Astrocyte of the hippocampus (primary cell): ENCODE measurements at regions not wholly inside any gene's neighbourhood (a gene's known extent, or its start where the extent isn't known, plus 50 kb on each side); places are given as distances from the start of the nearest gene placed in this dataset.

Source experiments
- DNase-seq: peaks from one replicate; pipeline ENCODE4 v3.0.0; 2011; ENCODE audit warnings: low read depth, low spot score

DNA sequence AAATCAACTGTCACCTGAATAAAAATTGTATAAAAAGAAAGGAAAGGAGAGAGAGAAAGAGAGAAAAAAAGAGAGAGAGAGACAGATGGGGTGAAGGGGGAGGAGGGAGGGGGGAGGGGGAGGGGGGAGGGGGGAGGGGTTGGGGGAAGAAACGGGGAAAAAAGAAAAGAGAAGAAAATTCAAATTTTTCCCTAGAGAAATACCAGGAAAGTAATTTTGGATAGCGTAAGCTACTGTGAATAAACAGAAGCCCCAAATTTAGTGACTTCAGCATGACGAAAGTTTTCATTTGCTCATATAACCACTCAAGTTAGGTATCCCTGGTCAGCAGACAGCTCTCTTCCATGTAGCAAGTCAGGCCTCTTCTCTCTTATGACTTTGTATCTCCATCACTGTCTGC lies 289.4 kb upstream of the MYOCD start:
- no peak for DNase-seq

DNA sequence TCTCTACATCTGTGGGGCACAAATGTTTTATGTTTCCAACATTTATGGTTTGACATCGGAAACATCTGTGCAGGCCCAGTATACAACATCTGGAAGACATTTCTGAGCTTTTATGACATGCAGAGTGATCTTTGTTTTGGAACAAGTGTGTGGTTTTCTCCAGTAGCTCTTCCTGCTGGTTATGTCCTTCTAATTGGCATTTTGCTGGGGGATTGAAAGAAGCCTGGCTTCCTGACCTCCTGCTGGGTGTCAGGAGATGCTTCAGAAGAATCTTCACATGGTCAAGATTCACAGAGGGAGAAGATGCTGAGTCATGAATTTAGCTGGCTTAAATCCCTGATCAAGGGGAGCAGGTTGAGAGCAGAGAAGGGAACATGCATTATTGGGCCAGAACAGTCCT lies 279.5 kb upstream of the MYOCD start:
- no peak for DNase-seq

DNA sequence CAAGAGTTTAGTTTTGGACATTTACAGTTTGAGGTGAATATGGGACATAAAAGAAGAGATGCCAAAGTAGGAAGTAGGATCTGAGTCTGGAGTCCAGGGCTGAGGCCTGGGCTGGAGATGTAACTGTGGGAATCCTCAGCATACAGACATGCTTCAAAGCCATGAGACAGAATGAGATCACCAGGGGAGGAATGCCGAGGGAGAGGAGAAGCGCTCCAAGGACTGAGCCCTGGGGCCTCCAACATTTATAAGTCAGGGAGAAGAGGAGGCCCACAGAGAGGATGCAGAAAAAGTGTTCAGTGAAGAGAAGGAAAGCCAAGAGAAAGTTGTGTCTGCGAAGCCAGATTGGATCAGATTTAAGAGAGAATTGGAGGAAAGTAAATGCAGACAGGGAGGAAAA lies 277.5 kb upstream of the MYOCD start:
- no peak for DNase-seq

- DNase-seq: no peak
Observed at GRCh38 chr17:12389421-12389820, 276.3 kb upstream of the MYOCD start.

DNA sequence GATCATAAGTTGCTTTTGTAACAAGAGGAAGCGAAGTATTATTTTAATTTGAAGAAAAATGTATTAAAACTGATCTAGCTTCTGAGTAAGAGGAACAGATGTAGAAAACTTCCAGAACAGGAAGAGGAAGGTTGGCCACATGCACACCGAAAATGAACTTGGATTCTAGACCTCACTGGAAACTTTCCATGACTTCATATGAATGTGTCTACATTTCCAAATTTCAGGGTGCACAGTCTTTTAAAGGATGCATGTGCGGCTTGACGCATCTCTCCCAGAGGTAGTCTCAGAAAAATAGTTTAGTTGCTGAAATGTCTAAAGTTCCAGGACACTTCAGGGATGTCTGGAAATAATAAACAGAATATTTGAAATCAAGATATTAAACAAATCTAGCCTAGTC lies 275.1 kb upstream of the MYOCD start:
- DNase-seq: no peak

DNA sequence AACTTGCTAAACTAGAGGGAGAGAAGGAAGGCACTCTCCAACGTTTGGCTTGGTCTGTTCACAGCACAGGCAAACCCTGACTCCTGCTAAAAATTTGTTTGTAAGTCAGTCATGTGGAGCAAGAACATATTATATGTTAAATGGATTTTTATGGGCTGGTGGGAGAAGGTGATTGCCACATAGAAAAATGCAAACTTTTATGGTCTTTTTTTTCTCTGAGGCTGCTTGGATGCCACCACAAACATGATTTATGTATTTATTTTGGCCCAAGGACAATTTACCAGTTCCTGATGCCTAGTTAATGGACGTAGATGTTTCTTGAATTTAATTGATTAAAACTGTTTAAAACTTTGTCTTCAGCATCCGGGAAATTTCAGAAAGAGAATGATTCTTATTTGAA lies 274.2 kb upstream of the MYOCD start:
- DNase-seq: no peak

DNA sequence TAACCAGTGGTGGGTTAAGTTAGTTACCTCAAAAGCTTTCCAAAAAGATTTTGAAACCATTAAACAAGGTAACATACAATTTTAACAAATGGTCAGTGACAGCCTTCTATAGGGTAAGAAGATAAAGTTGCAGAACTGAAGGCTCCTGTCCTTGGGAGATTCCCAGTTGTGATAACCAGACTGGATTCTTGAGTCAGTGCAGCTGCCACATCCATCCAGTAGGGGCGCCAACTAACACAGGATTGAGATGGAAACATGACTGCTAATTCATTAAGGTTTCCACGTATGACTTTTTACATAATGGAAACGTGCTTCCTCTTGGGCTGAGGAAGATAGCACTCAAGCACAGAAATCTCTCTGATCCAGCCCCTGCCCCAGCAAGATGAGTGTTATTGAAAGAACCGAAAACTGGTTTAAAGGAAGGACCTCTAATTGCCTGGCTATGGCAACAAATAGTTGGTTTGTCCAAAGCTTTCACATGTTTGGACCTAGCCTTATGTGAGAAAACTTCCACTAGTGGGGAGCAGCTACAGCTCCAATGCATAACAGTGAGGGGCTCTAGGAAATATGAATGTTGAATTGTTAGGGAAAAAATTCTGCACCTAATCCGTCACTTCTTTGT lies 269.8 kb upstream of the MYOCD start:
- no peak for DNase-seq

DNA sequence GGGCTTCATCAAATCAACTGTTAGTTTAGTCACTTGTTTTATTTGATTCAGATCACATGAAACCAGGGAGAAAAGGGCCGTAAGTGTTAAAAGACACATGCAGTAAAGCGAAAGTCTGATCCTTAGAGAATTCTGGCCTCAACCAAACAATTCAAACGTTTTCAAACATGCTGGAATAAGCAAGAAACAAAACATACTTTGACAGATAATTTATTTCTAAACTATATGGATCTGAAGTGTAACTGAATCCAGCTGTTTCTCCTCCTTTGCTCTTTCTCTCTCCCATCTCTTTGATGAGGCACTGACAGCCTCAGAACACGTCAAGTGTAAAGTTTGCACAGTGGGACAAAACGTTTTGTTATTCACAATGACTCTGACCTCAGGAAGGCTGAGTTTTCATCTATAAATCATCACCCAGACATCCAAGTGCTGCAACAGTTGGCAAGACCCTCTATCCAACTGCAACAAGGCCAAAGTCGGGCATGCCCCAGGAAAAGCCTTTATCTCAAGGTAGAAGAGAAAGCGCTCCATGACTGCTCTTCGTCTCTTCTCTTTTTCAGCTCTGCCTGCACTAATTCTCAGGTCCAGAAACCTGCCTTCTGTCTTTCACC lies 267.1 kb upstream of the MYOCD start:
- DNase-seq: no peak

- peak; percentile 65 for DNase-seq
Observed at GRCh38 chr17:12402963-12403622, 262.6 kb upstream of the MYOCD start.

DNA sequence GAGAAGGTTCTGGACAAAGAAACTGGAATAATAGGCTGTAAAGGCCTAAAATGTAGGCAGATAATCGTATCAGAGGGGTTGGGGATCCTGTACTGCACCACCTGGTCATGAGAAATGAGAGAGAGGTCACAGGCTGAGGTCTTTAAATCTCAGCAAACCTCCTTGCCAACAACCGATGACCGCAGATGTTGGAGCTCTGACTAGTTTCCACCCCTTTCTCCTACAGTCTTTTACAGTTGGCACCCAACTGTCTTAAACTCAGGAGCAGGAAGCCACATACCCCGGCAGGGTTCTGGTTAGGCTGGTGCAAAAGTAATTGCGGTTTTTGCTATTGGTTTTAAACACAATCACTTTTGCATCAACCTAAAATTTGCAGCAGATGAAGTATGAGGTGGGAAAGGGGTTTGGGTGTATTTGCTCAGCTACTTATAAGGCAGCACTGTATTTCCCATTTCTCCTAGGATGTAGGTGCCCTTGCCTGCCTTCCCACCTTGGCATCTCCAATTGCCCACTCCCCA lies 261.8 kb upstream of the MYOCD start:
- DNase-seq: no peak

- no peak for DNase-seq
Observed at GRCh38 chr17:12406623-12407215, 259.0 kb upstream of the MYOCD start.

DNA sequence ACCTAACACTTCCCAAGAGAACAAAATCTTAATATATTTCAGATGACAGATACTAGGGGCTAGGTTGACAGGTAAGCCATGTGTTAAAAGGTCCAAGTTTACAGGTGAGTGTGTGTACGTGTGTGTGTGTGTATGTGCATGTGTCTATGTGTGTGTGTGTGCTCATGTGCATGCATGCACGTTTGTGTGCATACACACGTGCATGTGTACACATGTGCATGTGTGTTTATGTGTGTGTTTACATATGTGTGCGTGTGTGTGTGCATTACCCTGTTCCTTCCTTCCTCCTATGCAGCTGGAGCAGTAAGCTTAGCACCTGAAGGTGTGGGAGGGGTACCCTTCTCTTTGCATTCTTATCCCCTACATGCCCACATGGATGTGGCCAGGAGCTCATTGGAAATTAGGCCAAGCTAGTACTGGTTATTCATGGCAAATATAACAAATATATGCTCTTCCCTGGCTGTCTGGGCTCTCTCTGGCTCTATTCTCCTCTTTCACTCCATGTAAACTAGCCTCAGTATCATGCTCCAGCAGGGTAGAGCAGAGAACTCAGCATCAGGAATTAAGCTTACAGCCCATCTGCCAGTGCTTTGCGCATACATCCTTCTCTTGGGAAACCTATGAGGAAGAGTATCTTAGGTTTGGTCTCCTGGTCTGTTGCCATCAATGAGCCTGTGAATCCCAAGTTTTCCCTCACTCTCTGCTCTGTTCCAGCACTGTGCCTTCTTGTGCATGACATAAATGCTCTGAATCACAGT lies 258.0 kb upstream of the MYOCD start:
- DNase-seq: no peak

DNA sequence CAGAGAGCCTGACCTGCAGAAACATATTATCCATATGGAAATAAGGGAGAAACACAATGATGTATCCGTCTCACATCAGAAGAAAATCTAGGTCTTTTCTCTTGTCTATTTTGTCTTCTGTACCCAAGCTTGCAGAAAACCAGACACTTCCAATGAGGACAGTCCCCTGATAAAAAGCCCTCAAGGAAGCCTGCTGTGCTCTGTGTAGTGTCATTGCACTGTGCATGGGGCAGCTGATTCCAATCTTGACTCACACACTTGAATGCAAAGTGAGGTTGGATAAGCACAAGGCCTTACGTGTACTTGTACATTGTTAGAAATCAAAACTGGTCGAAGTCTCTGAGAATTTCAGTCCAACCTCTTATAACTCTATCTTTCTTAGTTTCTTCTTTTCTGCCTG lies 256.6 kb upstream of the MYOCD start:
- DNase-seq: no peak

GRCh38 chr17:12410717-12411116 lies 255.0 kb upstream of the MYOCD start:
- no peak for DNase-seq

DNA sequence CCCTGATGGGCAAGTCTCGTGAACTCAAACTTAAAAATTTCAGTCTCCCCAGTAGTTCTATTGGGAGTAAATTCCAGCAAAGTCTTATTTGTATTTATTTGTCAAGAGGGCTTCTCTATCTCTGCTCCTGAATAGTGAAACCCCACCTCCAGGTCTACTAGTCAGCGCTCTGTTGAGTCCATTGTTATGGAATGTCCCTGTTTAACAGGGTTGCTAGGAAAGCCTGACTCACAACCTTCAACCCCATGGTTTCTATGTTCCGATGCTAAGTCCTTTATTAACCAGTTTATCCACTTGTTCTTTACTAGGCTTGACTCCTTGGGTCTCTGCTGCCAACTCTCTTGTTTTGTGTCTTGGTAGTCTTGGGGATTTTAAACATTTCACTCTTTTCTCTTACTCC lies 250.7 kb upstream of the MYOCD start:
- DNase-seq: peak; percentile 29

- DNase-seq: no peak
Observed at GRCh38 chr17:12421077-12421476, 244.6 kb upstream of the MYOCD start.

GRCh38 chr17:12421646-12422306 lies 243.9 kb upstream of the MYOCD start:
- DNase-seq: no peak

GRCh38 chr17:12422651-12423050 lies 243.0 kb upstream of the MYOCD start:
- DNase-seq: no peak

GRCh38 chr17:12423337-12423736 lies 242.4 kb upstream of the MYOCD start:
- DNase-seq: no peak

- no peak for DNase-seq
Observed at GRCh38 chr17:12429116-12429515, 236.6 kb upstream of the MYOCD start.

- DNase-seq: no peak
Observed at GRCh38 chr17:12431188-12431587, 234.5 kb upstream of the MYOCD start.
